CD14-positive monocyte (primary cell): ENCODE measurements at regions not wholly inside any gene's neighbourhood (a gene's known extent, or its start where the extent isn't known, plus 50 kb on each side); places are given as distances from the start of the nearest gene placed in this dataset.

Source experiments
- DNase-seq, 3 donors: peaks; one replicate each; pipeline ENCODE4 v3.0.0-alpha.2; 2011 to 2022
- H2AFZ ChIP-seq: 2 replicates; pipeline ENCODE4 v1.6.0; 2012; ENCODE audit warnings: mild to moderate bottlenecking, low read depth, low read length, inconsistent platforms; ENCODE audit not compliant: insufficient read depth, poor library complexity, severe bottlenecking
- H3K27ac ChIP-seq, 2 donors: 1 replicate in 1 of 2; 2 replicates in 1 of 2; pipeline ENCODE4 v1.5.1; 2012 to 2013; ENCODE audit warnings: low read length in 2 of 2, control low read depth in 1 of 2, inconsistent platforms in 1 of 2, low read depth in 1 of 2, mild to moderate bottlenecking in 1 of 2
- H3K27me3 ChIP-seq, 2 donors: one replicate each; pipeline versions ENCODE4 v1.6.0 to v1.6.1; 2011 to 2013; ENCODE audit warnings: low read length in 2 of 2; ENCODE audit not compliant: control insufficient read depth in 2 of 2, insufficient read depth in 2 of 2
- H3K36me3 ChIP-seq, 2 donors: replicated peaks in 1 of 2; 1 replicate in 1 of 2; 2 replicates in 1 of 2; pipeline versions ENCODE4 v1.5.1 to v1.6.1; 2012 to 2013; ENCODE audit warnings: low read length in 2 of 2, control low read depth in 1 of 2, inconsistent platforms in 1 of 2, mild to moderate bottlenecking in 1 of 2; ENCODE audit not compliant: insufficient read depth in 2 of 2, control insufficient read depth in 1 of 2
- H3K4me1 ChIP-seq, 2 donors: 1 replicate in 1 of 2; 2 replicates in 1 of 2; pipeline versions ENCODE4 v1.5.1 to v1.6.1; 2012 to 2013; ENCODE audit warnings: low read length in 2 of 2, control low read depth in 1 of 2, inconsistent platforms in 1 of 2, mild to moderate bottlenecking in 1 of 2, moderate library complexity in 1 of 2; ENCODE audit not compliant: insufficient read depth in 2 of 2, control insufficient read depth in 1 of 2
- H3K4me2 ChIP-seq: replicated peaks from 2 replicates; pipeline ENCODE3; 2012; ENCODE audit warnings: low read length, moderate library complexity, mild to moderate bottlenecking; ENCODE audit not compliant: poor library complexity, severe bottlenecking; ENCODE audit errors: extremely low read depth
- H3K4me3 ChIP-seq, 3 experiments: fragments of 200-600 bp in 1 of 3; sonication (generic) in 1 of 3; replicated peaks in 1 of 3; 1 replicate in 2 of 3; 2 replicates in 1 of 3; pipeline ENCODE4 v1.5.1; 2011 to 2013; ENCODE audit warnings: low read length in 3 of 3, mild to moderate bottlenecking in 3 of 3, control low read depth in 2 of 3, low read depth in 2 of 3, inconsistent platforms in 1 of 3, moderate library complexity in 1 of 3
- H3K79me2 ChIP-seq: 2 replicates; pipeline ENCODE4 v1.6.0; 2012; ENCODE audit warnings: mild to moderate bottlenecking, control low read depth, inconsistent platforms, low read length, moderate library complexity; ENCODE audit not compliant: insufficient read depth
- H3K9ac ChIP-seq: 2 replicates; pipeline ENCODE4 v1.6.0; 2017; ENCODE audit warnings: low read length, mild to moderate bottlenecking; ENCODE audit not compliant: insufficient read depth, poor library complexity, severe bottlenecking
- H3K9me3 ChIP-seq, 2 donors: replicated peaks in 1 of 2; 1 replicate in 1 of 2; 2 replicates in 1 of 2; pipeline versions ENCODE4 v1.5.1 to v1.6.1; 2012 to 2013; ENCODE audit warnings: low read length in 2 of 2, control low read depth in 1 of 2; ENCODE audit not compliant: control insufficient read depth in 1 of 2, insufficient read depth in 1 of 2
- H4K20me1 ChIP-seq: 2 replicates; pipeline ENCODE4 v1.6.0; 2012; ENCODE audit warnings: mild to moderate bottlenecking, low read length, control low read depth, moderate library complexity; ENCODE audit not compliant: insufficient read depth
- H3K27ac Mint-ChIP-seq, 7 donors: one replicate each; pipeline ENCODE4 v1.8.0; 2020; ENCODE audit warnings: mild to moderate bottlenecking in 7 of 7, mixed read lengths in 7 of 7, moderate library complexity in 6 of 7, inconsistent platforms in 2 of 7
- H3K27me3 Mint-ChIP-seq, 3 donors: one replicate each; pipeline ENCODE4 v1.8.0; 2021 to 2022; ENCODE audit warnings: low read depth in 3 of 3, mild to moderate bottlenecking in 3 of 3, mixed read lengths in 3 of 3, moderate library complexity in 3 of 3, inconsistent platforms in 1 of 3
- H3K36me3 Mint-ChIP-seq, 2 donors: one replicate each; pipeline ENCODE4 v1.8.0; 2020; ENCODE audit warnings: mixed read lengths in 2 of 2, inconsistent platforms in 1 of 2, mild to moderate bottlenecking in 1 of 2
- H3K4me1 Mint-ChIP-seq: one replicate; pipeline ENCODE4 v1.8.0; 2020; ENCODE audit warnings: mild to moderate bottlenecking, mixed read lengths
- H3K4me3 Mint-ChIP-seq, 2 donors: one replicate each; pipeline ENCODE4 v1.8.0; 2020; ENCODE audit warnings: mild to moderate bottlenecking in 2 of 2, mixed read lengths in 2 of 2, moderate library complexity in 1 of 2
- H3K9me3 Mint-ChIP-seq, 7 donors: one replicate each; pipeline ENCODE4 v1.8.0; 2020 to 2022; ENCODE audit warnings: mixed read lengths in 7 of 7, mild to moderate bottlenecking in 6 of 7, moderate library complexity in 6 of 7, inconsistent platforms in 2 of 7
- CTCF ChIP-seq: fragments of 200-600 bp; IDR thresholded peaks from one replicate; pipeline ENCODE4 v1.8.0; 2022; ENCODE audit warnings: antibody characterized with exemption, mild to moderate bottlenecking
- WGBS: methylation state at CpG from one replicate; pipeline ENCODE4 v1.1.5; 2013; ENCODE audit warnings: missing lambda C conversion rate; ENCODE audit not compliant: insufficient coverage; 5-methylcytosine and 5-hydroxymethylcytosine counted together
- intact Hi-C, 2 donors: fragments of 100-400 bp; cut with micrococcal nuclease; formaldehyde crosslinking; loops; one replicate each; pipeline versions ENCODE4 v1.15.0 to v1.15.1; 2023

DNA sequence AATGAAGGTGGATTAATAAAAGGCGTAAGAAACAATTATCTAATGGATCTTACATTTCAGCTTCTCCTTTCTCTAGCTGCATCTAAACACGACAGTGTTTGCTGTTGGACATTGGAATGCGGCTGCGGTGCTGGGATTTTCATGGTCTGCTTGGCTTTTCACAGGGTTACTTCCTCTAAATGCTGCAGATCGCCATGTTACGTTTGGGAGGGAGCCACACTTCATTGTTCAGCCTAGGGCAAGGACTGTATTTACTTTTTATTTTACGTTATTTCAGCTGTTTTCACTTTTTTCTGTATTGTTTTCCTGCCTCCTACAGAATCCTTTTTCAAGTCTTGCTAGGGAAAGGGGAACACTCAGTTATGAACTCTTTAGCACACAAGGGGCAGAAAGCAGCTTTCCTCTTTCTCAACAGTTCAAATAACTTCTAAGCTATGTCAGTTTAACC lies 97.9 kb upstream of the MTHFD1L start:
- H3K27me3 Mint-ChIP-seq = peaks cover 3 to 4% (median 4%) of the 10 kb centered on the region in 3 donors
- Histone ChIP-seq H3K79me2 (no peaks in the 10 kb centered on the region), H3K27ac (no peak overlapping the region)

DNA sequence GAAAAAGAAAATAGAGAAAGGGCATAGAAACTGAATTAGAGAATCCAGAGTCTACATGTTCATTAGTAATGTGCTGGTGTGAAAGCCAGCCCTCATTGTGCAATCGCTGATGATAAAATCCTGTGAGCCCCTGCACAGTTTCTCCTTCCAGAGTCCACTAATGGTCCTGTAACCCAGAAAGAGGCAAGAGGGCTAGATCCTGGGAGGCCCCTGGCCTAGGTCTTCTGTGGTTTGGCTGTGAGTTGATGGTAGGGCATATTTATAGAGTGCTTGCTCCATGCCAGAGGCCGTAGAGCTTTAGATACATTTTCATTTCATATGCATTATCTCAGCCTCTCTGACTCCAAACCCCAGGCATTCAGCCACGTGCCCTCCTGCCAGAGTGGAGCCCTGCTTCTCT lies 94.9 kb upstream of the MTHFD1L start:
- Histone ChIP-seq H3K4me2 (no peak overlapping the region), H3K36me3 (no peaks in the 10 kb centered on the region), H3K9ac (no peak overlapping the region), H3K79me2 (no peaks in the 10 kb centered on the region), H3K4me1 (no peaks in the 10 kb centered on the region), H2AFZ (no peak overlapping the region), H3K27ac (no peak overlapping the region), H3K27me3 (no peaks in the 10 kb centered on the region), H3K4me3 (no peak overlapping the region), H3K9me3 (peaks cover 8 to 17% of the 10 kb centered on the region in 2 donors), H4K20me1 (no peaks in the 10 kb centered on the region)
- H3K27ac Mint-ChIP-seq = no peak overlapping the region
- peaks cover 2 to 4% (median 3%) of the 10 kb centered on the region in 3 donors for H3K27me3 Mint-ChIP-seq
- H3K9me3 Mint-ChIP-seq = peaks cover 4 to 21% (median 15%) of the 10 kb centered on the region in 7 donors
- H3K4me3 Mint-ChIP-seq = no peak overlapping the region
- H3K4me1 Mint-ChIP-seq = no peaks in the 10 kb centered on the region
- DNase-seq = no peak
- intact Hi-C loops = no loop called here
- H3K36me3 Mint-ChIP-seq = no peaks in the 10 kb centered on the region
- no peak for TF ChIP-seq CTCF
- no CpG with 5 or more reads among the region's 3 CpGs for WGBS

More for the DNA sequence above, 97.9 kb upstream of the MTHFD1L start:
- WGBS = 82% methylated on average over 5 of the region's 7 CpGs
- no peaks in the 10 kb centered on the region for H3K4me1 Mint-ChIP-seq
- no peak overlapping the region for H3K4me3 ChIP-seq
- no peaks in the 10 kb centered on the region for H3K27me3 ChIP-seq
- no peak overlapping the region for H2AFZ ChIP-seq
- no peak for DNase-seq
- no peak overlapping the region for H3K4me3 Mint-ChIP-seq
- no peak for TF ChIP-seq CTCF
- H3K36me3 Mint-ChIP-seq = no peaks in the 10 kb centered on the region
- H3K27ac Mint-ChIP-seq = no peak overlapping the region
- H3K9ac ChIP-seq = no peak overlapping the region
- intact Hi-C loops = no loop called here
- H3K4me1 ChIP-seq = no peaks in the 10 kb centered on the region
- H3K9me3 ChIP-seq = no peaks in the 10 kb centered on the region
- no peaks in the 10 kb centered on the region for H4K20me1 ChIP-seq
- H3K9me3 Mint-ChIP-seq = no peaks in the 10 kb centered on the region
- H3K4me2 ChIP-seq = no peak overlapping the region
- no peaks in the 10 kb centered on the region for H3K36me3 ChIP-seq
